HCT116 (cell line): ENCODE measurements at regions not wholly inside any gene's neighbourhood (a gene's known extent, or its start where the extent isn't known, plus 50 kb on each side); places are given as distances from the start of the nearest gene placed in this dataset.

Experiments
- ATAC-seq: fragments of 200-7000 bp; cut with Tn5 transposase; 2 replicates; pipeline ENCODE4 v1.9.1; 2020; ENCODE audit warnings: mild to moderate bottlenecking, moderate library complexity
- BruUV-seq: library from RNA; stranded (reverse); fragments of 400-500 nt; replicated peaks from 2 replicates; lab custom pipeline; 2021; lab: Mats Ljungman, UMichigan
- CTCF ChIA-PET: fragments of 300-600 bp; sonication (Branson Sonifier 250); formaldehyde crosslinking; loops from one replicate; lab custom pipeline; 2021; ENCODE audit warnings: antibody characterized with exemption; lab: Charles Lee
- POLR2A ChIA-PET: fragments of 300-600, 350-600 bp; sonication (Branson Sonifier 250); formaldehyde crosslinking; loops from one replicate; lab custom pipeline; 2021; ENCODE audit warnings: antibody characterized with exemption; lab: Charles Lee
- RAD21 ChIA-PET, 2 experiments: fragments of 300-600 bp; sonication (Branson Sonifier 250); formaldehyde crosslinking; loops; one replicate each; lab custom pipeline; 2023; ENCODE audit warnings: low total read pairs in 2 of 2; ENCODE audit not compliant: uncharacterized antibody in 2 of 2, unreplicated experiment in 2 of 2, low non-redundant PET in 1 of 2; lab: Charles Lee
- DNase-seq: peaks from one replicate; pipeline ENCODE4 v3.0.0-alpha.2; 2010; ENCODE audit warnings: low read depth, low spot score
- H2AFZ ChIP-seq: fragments of 200-600 bp; shearing (Covaris generic), sonication (generic); 2 replicates; pipeline ENCODE4 v1.6.1; 2017; ENCODE audit warnings: low read depth, mixed run types, mixed read lengths, antibody characterized with exemption, low read length; ENCODE audit not compliant: poor library complexity, severe bottlenecking
- H3K27ac ChIP-seq: 2 replicates; pipeline ENCODE4 v1.5.1; 2012; ENCODE audit warnings: low read depth, low read length
- H3K27me3 ChIP-seq: fragments of 200-600 bp; sonication (generic); 2 replicates; pipeline ENCODE4 v1.6.1; 2016; ENCODE audit warnings: mixed run types, low read length, mixed read lengths; ENCODE audit not compliant: insufficient read depth
- H3K36me3 ChIP-seq, 2 experiments: fragments of 200-500 bp in 1 of 2; fragments of 200-600 bp in 1 of 2; sonication (Bioruptor generic) in 1 of 2; sonication (generic) in 1 of 2; 2 replicates each; pipeline versions ENCODE4 v1.5.1 to v1.6.1; 2014 to 2016; ENCODE audit warnings: low read length in 2 of 2, inconsistent platforms in 1 of 2, mixed read lengths in 1 of 2, mixed run types in 1 of 2; ENCODE audit not compliant: insufficient read depth in 2 of 2, control insufficient read depth in 1 of 2
- H3K4me1 ChIP-seq, 2 experiments: fragments of 200-600 bp in 1 of 2; sonication (generic) in 1 of 2; 2 replicates each; pipeline versions ENCODE4 v1.5.1 to v1.6.1; 2012 to 2017; ENCODE audit warnings: low read length in 2 of 2, inconsistent platforms in 1 of 2, mild to moderate bottlenecking in 1 of 2, mixed read lengths in 1 of 2, mixed run types in 1 of 2, moderate library complexity in 1 of 2; ENCODE audit not compliant: insufficient read depth in 2 of 2, control insufficient read depth in 1 of 2
- H3K4me2 ChIP-seq: fragments of 200-600 bp; sonication (generic); 2 replicates; pipeline ENCODE4 v1.6.1; 2017; ENCODE audit warnings: mixed run types, low read length, mixed read lengths
- H3K4me3 ChIP-seq, 2 experiments: fragments of 200-600 bp in 1 of 2; sonication (generic) in 1 of 2; replicated peaks in 1 of 2; 2 replicates each; pipeline ENCODE4 v1.5.1; 2011 to 2016; ENCODE audit warnings: low read length in 2 of 2, control low read depth in 1 of 2, low read depth in 1 of 2, mild to moderate bottlenecking in 1 of 2, mixed read lengths in 1 of 2, mixed run types in 1 of 2
- H3K79me2 ChIP-seq: fragments of 200-600 bp; sonication (generic); 2 replicates; pipeline ENCODE4 v1.6.1; 2017; ENCODE audit warnings: mild to moderate bottlenecking, mixed run types, low read length, moderate library complexity, mixed read lengths; ENCODE audit not compliant: insufficient read depth
- H3K9ac ChIP-seq: fragments of 200-600 bp; sonication (generic); 2 replicates; pipeline ENCODE4 v1.6.1; 2016; ENCODE audit warnings: low read length, mixed read lengths
- H3K9me2 ChIP-seq: fragments of 200-600 bp; sonication (generic), shearing (Covaris generic); 2 replicates; pipeline ENCODE4 v1.6.1; 2017; ENCODE audit warnings: mixed run types, mild to moderate bottlenecking, moderate library complexity; ENCODE audit not compliant: insufficient read depth
- H3K9me3 ChIP-seq, 2 experiments: fragments of 200-500 bp in 1 of 2; fragments of 200-600 bp in 1 of 2; sonication (Bioruptor generic) in 1 of 2; sonication (generic) in 1 of 2; 2 replicates each; pipeline ENCODE4 v1.6.1; 2014 to 2017; ENCODE audit warnings: low read length in 2 of 2, mixed read lengths in 2 of 2, inconsistent platforms in 1 of 2, low read depth in 1 of 2, mild to moderate bottlenecking in 1 of 2, mixed run types in 1 of 2, moderate library complexity in 1 of 2; ENCODE audit not compliant: control insufficient read depth in 1 of 2, insufficient read depth in 1 of 2
- H4K20me1 ChIP-seq: fragments of 200-600 bp; sonication (generic), shearing (Covaris generic); 2 replicates; pipeline ENCODE4 v1.6.1; 2017; ENCODE audit warnings: mixed run types, mild to moderate bottlenecking, moderate library complexity; ENCODE audit not compliant: insufficient read depth
- ATF3 ChIP-seq: IDR thresholded peaks from 2 replicates; pipeline ENCODE4 v1.6.1; 2012
- CBX3 ChIP-seq: IDR thresholded peaks from 2 replicates; pipeline ENCODE4 v1.6.1; 2012; ENCODE audit warnings: low read depth
- ELF1 ChIP-seq: IDR thresholded peaks from 2 replicates; pipeline ENCODE4 v1.6.1; 2012; ENCODE audit warnings: low read depth, borderline replicate concordance
- EZH2phosphoT487 ChIP-seq: fragments of 200-600 bp; IDR thresholded peaks from 2 replicates; pipeline ENCODE4 v1.6.1; 2018; ENCODE audit warnings: antibody characterized with exemption, borderline replicate concordance
- FOSL1 ChIP-seq: IDR thresholded peaks from 2 replicates; pipeline ENCODE4 v1.6.1; 2012; ENCODE audit warnings: low read depth
- JUND ChIP-seq: IDR thresholded peaks from 2 replicates; pipeline ENCODE4 v1.6.1; 2012
- MAX ChIP-seq: IDR thresholded peaks from 2 replicates; pipeline ENCODE4 v1.6.1; 2012
- POLR2A ChIP-seq: IDR thresholded peaks from 2 replicates; pipeline ENCODE4 v1.7.0; 2011; ENCODE audit warnings: borderline replicate concordance; ENCODE audit not compliant: insufficient read depth, insufficient read length; ENCODE audit errors: extremely low read depth
- RAD21 ChIP-seq: IDR thresholded peaks from 2 replicates; pipeline ENCODE4 v1.6.1; 2012; ENCODE audit warnings: low read depth, mild to moderate bottlenecking
- SP1 ChIP-seq: IDR thresholded peaks from 2 replicates; pipeline ENCODE4 v1.6.1; 2012; ENCODE audit warnings: low read depth
- SRF ChIP-seq: IDR thresholded peaks from 2 replicates; pipeline ENCODE4 v1.6.1; 2012; ENCODE audit warnings: low read depth
- TCF7L2 ChIP-seq: IDR thresholded peaks from 2 replicates; pipeline ENCODE4 v1.7.0; 2011; ENCODE audit warnings: borderline replicate concordance, inconsistent platforms; ENCODE audit not compliant: insufficient read depth, insufficient read length; ENCODE audit errors: extremely low read depth
- ZBTB33 ChIP-seq: IDR thresholded peaks from 2 replicates; pipeline ENCODE4 v1.6.1; 2011; ENCODE audit warnings: mild to moderate bottlenecking, low read length, moderate library complexity; ENCODE audit not compliant: insufficient replicate concordance; ENCODE audit errors: extremely low read depth
- intact Hi-C: fragments of 100-400 bp; cut with micrococcal nuclease; formaldehyde crosslinking; loops from 2 replicates; pipeline ENCODE4 v1.10.0; 2022

GRCh38 chr12:87066326-87066725 is 810.1 kb upstream of the MGAT4C start:
- Histone ChIP-seq H3K27ac (no peak overlapping the region), H3K4me2 (no peak overlapping the region), H3K4me1 (no peaks in the 10 kb centered on the region), H3K4me3 (no peak overlapping the region), H2AFZ (no peak overlapping the region), H3K9me2 (no peaks in the 10 kb centered on the region), H3K27me3 (no peaks in the 10 kb centered on the region), H4K20me1 (no peaks in the 10 kb centered on the region), H3K79me2 (no peaks in the 10 kb centered on the region), H3K9ac (no peak overlapping the region), H3K9me3 (no peaks in the 10 kb centered on the region), H3K36me3 (no peaks in the 10 kb centered on the region)
- ATAC-seq (no peak), DNase-seq (no peak)
- intact Hi-C loops: no loop called here
- TF ChIP-seq RAD21 (no peak), EZH2phosphoT487 (no peak), FOSL1 (no peak)
- ChIA-PET CTCF (no interaction called here), RAD21 (no interaction called here), POLR2A (no interaction called here)
- BruUV-seq: no TSS peak

GRCh38 chr12:87059231-87059630 is 803.0 kb upstream of the MGAT4C start:
- DNase-seq (no peak), ATAC-seq (no peak)
- ChIA-PET POLR2A (no interaction called here), CTCF (no interaction called here), RAD21 (no interaction called here)
- Histone ChIP-seq H3K4me3 (no peak overlapping the region), H3K36me3 (no peaks in the 10 kb centered on the region), H3K4me2 (no peak overlapping the region), H3K9me3 (no peaks in the 10 kb centered on the region), H3K9me2 (no peaks in the 10 kb centered on the region), H3K4me1 (no peaks in the 10 kb centered on the region), H3K9ac (no peak overlapping the region), H2AFZ (no peak overlapping the region), H3K79me2 (no peaks in the 10 kb centered on the region), H3K27me3 (no peaks in the 10 kb centered on the region), H3K27ac (no peak overlapping the region), H4K20me1 (no peaks in the 10 kb centered on the region)
- no TSS peak for BruUV-seq
- TF ChIP-seq TCF7L2 (no peak), ATF3 (no peak), ZBTB33 (no peak), JUND (no peak), SRF (no peak), POLR2A (no peak), CBX3 (no peak), EZH2phosphoT487 (no peak), FOSL1 (no peak), MAX (no peak), ELF1 (no peak), SP1 (no peak)
- intact Hi-C loops: no loop called here
